ENCODE measurements at regions not wholly inside any gene's neighbourhood (a gene's known extent, or its start where the extent isn't known, plus 50 kb on each side); places are given as distances from the start of the nearest gene placed in this dataset.

GRCh38 chr14:38419579-38419978, 163.7 kb upstream of the CLEC14A start:
- TF ChIP-seq CTCF (IDR thresholded peaks at IDR 0.05) = no peak
- no peak for TF ChIP-seq POLR2AphosphoS5 (IDR thresholded peaks at IDR 0.05; ENCODE audit: low read depth, low read length)
- TF ChIP-seq TCF7L2 (IDR thresholded peaks at IDR 0.05; ENCODE audit: low read depth, low read length) = no peak

Data from Panc1 (cell line).